Caki2 (cell line): ENCODE measurements at regions not wholly inside any gene's neighbourhood (a gene's known extent, or its start where the extent isn't known, plus 50 kb on each side); places are given as distances from the start of the nearest gene placed in this dataset.
A peak's percentile ranks its signal among the peaks of the same experiment; 100 is the strongest.

Experiments
- DNase-seq: peaks from one replicate; pipeline ENCODE4 v3.0.0-alpha.2; 2015; ENCODE audit warnings: low read depth
- in situ Hi-C: cut with HindIII; loops from 2 replicates; pipeline ENCODE4 v1.10.0; 2016; ENCODE audit warnings: low sequenced_read_pairs, low pct_unique_long_range_greater_than_20kb, mixed read lengths

DNA sequence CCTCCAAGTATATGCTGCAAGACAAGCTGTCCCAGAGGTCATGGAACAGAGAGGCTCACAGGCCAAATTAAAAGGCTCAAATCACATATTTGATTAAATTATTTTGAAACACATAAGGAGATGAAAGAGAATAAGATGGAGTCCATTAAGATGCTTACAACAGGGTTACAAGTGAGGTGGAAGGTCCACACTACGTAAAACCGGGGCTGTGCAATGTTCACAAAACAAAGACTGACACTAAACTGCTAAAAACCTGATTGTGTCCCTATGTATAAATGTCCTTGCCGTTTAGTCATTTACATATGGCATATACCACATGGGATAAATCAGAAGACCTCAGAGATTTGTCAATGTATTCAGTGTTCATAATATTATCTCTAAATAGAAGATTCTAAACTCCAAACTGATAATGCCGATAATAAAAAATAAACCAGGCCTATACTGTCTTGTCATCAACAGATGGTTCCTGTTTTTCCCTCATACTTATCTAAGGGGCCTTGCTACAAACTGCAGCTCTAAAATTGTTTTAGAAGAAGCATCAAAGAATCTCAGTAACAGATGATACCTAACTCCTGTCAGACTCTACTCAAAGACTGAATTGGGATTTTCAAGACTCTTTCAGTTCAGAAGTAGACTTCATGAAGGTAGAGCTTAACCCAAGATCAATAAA is 51.8 kb upstream of the RIPOR2 start:
- in situ Hi-C loops, result no loop called here
- no peak for DNase-seq

DNA sequence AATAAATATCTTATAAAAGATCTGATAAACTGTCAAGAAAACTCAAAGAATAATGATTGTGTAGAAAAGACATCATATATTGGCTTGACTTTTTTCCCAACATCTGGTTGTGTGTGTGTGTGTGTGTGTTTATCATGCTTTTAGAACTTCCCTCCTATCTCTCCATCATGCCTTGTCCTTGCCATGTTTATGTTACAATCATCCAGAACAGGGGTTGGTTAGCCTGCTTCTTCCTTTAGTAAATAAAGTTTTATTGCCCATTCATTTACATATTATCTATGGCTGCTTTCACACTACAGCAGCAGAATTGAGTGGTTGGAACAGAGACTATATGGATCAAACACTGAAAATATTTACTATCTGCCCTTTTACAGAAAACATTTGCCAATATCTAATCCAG is 52.8 kb upstream of the RIPOR2 start:
- DNase-seq, result no peak
- in situ Hi-C loops, result no loop called here

DNA sequence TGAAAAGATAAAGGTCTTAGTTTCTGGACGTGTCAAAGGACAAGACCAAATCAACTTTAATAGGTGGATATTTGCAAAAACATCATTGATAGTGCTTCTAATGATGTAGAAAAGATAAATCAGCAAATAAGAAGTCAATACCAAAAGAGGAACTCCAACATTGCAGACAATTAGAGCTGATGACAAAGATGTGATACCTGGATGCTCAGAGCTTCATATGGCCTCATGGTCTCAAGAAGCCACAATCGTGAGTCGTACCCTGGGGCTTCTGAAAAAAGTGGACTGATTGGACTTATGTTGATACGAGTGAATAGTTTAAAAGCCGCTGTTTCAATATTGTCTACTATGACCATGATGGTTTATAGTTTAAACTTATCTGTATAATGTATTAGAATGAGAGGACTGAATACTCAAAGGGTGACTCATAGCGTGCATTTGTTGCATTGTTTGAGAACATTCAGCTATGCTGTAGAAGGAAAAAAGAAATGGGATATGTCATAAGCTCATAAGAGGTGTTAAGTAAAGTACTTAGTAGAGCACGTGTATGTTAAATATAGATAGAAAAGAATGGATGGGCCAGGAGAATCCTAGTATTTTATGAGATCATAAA is 54.6 kb upstream of the RIPOR2 start:
- peak; percentile 48 for DNase-seq
- in situ Hi-C loops, result no loop called here

DNA sequence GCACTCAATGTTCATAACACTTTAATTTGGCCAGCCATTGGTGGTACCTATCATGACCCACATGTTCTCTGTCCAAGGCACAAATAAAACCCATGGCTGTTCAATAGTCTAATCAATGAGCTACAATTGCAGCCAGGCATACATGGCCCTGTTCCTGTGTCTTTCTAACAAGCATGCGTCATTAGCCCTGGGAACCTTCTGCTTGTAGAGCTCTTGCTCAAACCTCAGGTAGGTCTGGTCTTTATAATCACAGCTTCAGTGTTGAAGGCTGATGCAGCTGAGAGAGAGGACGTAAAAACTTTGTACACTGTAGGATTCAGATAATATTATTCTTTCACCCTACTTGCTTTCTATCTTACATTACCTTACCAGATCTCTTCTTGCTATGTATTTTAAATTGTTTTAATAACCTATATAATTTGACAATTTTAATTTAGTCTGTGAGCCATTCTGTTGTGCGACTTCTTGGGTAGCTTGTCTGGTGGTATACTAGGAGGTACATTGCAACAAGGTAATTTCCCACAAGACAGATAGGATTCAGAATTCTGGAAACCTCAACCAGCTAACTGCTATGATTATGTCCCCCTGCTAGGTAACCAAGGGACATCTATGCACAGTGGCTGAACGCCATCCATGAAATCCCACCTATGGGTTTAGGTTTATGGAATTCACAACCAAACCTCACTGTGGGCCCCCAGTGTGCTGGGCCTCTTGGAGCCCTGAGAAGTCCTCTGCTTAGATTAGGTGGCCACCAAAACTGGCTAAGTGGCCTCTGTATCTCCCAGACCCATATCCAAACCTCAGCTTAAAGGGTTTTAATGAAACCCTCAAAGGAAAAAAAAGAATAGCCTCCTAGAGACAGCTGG is 55.4 kb upstream of the RIPOR2 start:
- DNase-seq, result no peak
- in situ Hi-C loops, result no loop called here

DNA sequence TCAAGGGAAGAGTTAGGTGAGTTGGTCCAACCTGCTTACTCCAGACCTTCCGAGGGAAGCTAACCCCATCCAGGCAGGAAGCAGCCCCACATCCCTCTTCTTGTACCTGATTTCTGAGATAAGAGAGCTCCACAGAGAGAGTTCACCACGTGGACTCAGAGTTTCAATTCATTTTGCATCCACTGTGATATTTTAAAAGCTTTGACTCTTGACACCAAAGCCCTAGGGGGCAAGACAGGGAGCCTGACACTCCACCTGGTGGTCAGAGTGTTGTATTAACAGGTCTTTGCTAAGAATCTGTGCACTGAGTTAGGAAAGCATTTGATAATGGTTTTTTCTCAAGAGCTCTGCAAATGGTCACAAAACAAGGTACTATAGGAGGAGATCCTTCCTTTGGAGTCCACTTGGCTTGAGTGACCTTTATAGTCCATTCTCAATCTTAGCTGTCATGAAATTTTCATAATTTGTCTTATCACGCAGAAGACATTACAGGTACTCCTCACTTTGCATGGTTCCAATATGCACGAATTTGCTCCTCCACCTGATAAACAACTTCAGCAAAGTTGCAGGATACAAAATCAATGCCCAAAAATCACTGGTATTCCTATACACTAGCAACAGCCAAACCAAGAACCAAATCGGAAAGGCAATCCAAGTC is 56.2 kb upstream of the RIPOR2 start:
- DNase-seq, result peak; percentile 39
- in situ Hi-C loops, result no loop called here

DNA sequence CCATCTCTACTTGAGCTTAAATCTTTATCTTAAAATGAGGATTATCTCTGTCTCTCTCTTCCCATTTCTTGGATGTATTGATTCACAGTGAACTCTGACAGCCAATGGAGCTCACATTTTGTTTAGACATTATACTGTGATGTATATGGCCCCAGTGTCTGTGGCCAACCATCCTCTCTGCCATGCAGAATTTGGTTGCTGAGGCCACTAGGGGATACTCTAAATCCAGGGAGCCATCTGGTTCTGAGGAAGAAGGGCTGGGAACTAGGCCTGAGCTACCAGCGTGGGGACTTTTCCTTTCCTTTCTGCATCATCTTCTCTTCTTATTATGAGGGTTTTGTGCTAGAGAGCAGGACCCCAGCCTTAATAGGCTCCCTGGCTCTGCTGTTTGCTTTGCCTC is 59.1 kb upstream of the RIPOR2 start:
- DNase-seq, result no peak
- in situ Hi-C loops, result no loop called here

DNA sequence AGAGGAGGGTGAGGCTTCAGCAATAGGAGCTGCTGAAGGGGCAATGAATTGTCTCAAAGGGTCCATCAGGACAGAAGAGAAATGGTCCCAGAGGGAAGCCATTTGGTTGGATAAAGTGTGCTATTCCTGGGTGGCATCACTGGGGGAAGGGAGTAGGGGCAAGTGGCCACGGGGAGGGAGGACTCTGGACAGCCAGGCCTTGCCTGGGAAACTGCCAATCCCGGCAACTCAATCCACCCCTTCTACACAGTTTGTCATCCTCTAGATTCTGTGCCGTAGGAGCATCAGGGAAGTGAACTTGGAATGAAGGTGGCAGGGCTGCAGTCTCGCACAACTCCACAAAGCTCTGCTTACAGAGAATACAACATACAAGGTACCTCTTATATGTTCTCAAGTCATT is 59.5 kb upstream of the RIPOR2 start:
- in situ Hi-C loops, result no loop called here
- no peak for DNase-seq

DNA sequence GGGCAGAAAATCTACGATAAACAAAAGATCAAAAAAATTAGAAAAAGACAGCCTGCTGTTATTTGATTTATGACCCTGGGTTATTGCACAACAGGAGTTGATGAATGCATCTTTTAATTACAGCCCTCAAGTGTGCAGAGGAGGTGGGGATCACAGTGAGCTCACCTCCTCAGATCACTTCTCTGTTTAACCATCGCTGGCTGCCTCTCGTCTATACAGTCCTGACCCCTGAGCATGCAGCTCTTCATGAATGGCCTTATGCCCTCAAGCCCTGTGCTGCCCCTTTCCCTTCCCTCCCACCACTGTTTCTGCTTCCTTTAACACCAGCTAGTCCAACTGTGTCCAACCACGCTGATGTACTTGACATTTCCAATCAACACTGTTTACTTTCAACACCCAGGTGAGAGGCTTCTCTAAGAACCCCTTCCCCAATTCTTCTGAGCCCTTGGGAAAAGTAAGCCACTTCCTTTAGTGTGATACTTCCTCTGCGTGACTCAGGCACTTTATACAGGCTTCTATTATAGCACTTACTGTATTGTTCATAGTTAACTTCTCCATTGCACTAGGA is 60.6 kb upstream of the RIPOR2 start:
- no peak for DNase-seq
- in situ Hi-C loops, result no loop called here

DNA sequence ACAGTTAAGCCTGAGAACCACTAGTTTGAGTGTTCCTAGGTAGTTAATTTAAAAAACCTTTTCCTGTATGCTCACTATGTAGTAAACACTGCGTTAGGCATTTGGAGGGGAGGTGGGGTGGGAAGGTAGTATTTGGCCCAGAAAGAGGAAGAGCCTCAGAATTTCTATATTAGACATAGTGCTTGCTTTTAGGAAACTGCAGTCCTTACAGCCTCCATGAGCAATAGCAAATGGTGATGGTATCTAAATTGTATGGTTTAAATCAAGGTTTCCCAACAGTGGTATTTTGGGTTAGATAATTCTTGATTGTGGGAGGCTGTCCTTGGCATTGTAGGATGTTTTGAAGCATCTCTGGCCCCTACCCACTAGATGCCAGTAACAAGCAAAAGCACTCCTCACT is 61.5 kb upstream of the RIPOR2 start:
- DNase-seq, result no peak
- in situ Hi-C loops, result no loop called here

DNA sequence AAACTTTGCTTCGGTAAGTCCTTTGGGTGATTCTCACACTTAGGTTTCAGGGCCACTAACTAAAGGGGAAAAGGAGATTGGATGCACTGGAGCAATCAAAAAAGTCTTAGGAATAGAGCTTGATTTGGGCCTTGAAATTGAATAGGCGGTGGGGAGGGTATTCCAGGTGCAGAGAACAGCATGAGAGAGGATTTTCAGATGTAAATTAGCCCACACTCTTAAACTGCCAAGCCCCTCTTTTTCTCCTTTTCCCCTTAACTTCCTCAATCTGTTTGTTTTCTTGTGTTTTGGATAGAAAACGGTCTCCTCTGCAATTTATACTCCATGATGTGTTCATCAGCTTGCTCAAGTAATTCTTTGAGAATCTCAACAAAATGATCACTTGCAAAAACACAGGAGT is 62.1 kb upstream of the RIPOR2 start:
- no peak for DNase-seq
- in situ Hi-C loops, result no loop called here

DNA sequence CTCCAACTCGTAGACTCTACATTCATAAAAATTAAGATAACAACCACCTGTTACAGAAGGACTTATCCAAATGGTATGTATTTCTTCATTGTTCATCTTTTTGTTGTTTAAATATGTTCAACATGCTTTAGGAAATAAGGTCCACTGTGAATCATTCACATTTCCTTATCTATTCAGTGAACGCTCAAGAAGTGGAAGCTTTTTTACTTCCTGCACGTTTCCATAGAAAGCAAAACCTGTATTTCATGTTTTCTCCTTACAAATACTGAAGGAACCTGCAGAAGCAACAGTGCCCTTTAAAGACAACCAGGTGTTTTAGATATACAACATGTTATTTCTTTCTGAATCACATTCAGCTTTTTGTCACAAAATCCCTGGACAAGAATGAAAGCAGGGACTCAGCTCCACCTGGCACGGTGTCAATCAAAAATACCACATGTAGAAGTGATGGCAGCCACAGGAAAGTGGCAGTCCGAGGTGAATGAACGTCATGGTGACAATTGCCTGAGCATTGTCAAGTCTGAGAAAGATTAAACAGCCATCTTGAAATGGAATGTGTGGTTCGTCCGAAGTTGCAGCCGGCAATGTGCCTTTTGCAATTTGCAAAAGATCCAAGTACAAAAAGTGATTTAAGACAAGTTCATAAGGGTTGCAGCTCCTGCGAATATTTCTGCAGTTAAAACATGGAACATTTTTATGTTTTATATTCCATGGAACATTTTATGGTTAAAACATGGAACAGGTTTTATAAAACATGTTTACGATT is 66.7 kb upstream of the RIPOR2 start:
- DNase-seq, result no peak
- in situ Hi-C loops, result no loop called here

DNA sequence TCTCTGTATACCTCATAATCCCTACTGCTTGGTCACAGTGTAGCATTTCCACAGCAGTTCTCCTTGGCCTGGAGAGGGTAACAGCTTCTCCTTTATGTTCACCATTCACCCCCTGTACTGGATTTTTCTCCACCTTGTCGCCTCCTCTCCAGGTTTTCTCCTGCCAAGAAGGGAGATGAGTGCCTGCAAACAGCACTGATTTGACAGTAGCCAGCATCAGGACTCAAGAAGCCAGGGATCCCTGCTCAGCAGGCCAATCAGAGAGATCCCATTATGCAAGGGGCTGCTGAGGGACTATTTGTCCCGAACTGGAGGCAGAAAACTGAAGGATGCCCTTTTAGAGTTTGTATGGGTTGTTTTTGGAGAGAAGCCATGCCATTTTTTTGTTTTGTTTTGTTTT is 68.6 kb upstream of the RIPOR2 start:
- no peak for DNase-seq
- in situ Hi-C loops, result no loop called here

DNA sequence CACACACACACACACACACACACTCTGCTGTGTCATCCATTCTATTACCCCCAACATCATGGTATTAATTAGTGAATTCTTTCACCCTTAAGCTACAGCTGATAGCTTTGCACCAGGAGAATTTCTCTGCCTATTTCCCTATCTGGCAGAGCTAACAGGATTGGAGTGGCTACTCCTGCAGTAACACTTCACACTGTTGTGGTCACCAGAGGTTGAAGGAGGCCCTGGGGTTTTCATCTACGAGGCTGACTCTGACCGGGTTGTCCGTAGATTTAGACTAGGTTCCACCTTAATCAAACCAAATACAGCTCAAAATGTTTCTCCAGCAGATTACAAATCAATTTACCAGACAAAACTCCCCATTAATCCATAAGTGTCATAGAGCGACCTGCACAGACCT is 69.2 kb upstream of the RIPOR2 start:
- DNase-seq, result no peak
- in situ Hi-C loops, result no loop called here

DNA sequence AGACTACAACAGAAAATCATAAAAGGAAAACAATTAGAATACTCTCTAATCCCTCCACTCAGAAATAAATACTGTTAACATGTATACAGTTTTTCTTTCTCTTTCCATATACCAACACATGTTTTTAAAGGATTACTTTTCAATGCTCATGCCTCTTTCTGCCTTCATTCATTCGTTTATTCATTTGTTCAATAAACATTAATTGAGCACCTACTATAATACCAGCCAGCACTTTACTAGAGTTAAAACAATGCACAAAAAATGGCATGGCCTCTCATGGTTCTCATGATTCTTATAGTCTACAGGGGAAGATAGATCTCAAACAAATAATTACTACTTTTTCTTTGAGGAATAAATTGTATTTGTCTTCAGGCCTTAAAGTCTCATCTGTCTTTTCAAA is 70.3 kb upstream of the RIPOR2 start:
- no peak for DNase-seq
- in situ Hi-C loops, result no loop called here

DNA sequence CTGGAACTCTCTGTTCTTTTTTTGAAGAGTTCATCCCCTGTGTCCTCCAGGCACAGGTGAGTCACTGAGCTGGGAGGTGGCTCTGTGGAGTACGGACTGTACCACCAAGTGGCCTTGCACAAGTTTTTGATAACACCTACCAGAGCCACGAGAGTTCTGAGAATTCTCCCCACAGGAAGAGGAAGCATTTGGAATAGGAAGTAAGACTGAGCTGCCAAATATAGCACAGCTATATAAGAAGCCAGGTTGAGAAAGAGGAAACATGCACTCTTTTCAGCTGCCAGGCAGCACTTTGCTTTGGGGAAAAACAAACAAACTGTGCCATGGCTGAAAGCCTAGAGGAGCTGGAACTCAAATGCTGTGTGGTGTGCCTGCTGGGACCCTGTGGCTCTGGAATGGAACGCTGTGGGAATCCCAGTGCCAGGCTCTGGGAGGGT is 70.8 kb upstream of the RIPOR2 start:
- in situ Hi-C loops, result no loop called here
- DNase-seq, result no peak

DNA sequence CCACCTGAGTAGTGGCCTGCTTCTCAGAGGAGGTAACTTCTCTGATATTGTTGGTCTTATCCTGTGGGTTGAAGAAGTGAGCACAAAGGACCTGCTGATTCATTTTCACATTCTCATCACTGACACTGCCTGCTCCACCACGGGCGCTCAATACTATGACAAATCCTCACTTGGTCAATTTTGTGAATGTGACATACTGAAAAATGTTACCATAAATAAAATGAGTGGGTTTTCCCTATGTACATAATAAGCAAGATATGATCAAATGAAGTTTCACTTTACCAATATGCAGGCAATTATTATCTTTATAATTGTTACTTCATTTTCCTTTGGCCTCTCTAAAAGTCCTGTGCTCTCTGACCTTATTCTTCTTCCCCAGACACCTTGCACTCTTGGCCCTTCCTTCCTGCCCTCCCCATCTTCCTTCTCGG is 71.5 kb upstream of the RIPOR2 start:
- DNase-seq, result no peak
- in situ Hi-C loops, result no loop called here

DNA sequence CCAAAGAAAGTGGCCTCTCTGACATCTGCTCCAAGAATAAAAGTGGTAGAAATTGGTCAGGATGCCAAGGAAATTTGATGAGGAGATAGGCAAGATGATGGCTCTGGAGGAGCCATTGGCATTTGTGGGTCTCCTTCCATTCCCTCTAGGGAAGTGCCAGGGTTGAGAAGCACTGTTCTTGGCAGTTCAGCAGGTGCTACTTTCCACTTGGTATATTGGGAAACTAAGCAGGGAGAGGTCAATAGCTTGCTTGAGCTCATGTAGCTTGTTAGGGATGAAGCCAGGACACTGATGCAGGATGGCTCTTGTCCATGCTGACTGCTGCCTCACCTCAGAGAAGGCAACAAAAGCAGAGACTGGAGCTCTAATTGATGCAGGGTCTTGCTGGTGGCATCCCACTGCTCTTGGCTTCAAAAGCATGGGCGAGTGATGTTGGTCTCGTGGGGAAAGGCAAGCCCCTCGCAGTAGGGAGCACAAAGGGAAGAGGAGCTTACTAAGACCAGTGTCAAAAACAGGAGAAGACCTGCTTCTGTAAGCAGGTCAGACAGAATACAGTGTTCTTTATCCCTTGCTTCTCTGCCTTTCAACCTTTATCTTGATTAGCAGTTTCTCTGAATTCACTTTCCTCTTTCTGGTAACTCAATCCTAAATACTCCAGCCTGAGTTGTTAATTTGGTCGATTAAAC is 73.1 kb upstream of the RIPOR2 start:
- in situ Hi-C loops, result no loop called here
- no peak for DNase-seq

DNA sequence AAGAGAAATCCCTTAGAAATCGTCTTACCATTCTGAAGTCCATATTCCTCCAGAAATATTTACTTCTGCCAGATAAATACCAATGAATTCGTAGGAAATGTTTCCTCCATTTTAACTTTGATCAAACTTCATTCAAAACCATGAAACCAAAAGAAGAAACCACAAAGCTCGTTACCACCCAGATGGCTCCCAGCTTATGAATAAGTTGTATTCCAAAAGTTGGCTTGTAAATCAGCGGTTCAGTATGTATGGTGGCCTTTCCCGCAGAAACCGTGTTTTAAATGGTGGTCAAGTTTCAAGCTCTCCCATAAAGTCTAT is 73.6 kb upstream of the RIPOR2 start:
- in situ Hi-C loops, result no loop called here
- DNase-seq, result no peak
